NK-92 treated with Interleukin-12 subunit alpha and Interleukin-12 subunit beta, amount 100 ng/mL, for 24 hours (cell line): ENCODE measurements at regions not wholly inside any gene's neighbourhood (a gene's known extent, or its start where the extent isn't known, plus 50 kb on each side); places are given as distances from the start of the nearest gene placed in this dataset.

Source experiments
- DNase-seq: peaks from one replicate; lab custom pipeline; 2025; lab: John Stamatoyannopoulos, UW

GRCh38 chr5:2334719-2335118 is 416.8 kb downstream of the IRX2 start:
- DNase-seq, result no peak

- no peak for DNase-seq
Observed at GRCh38 chr5:2333291-2333690, 418.2 kb downstream of the IRX2 start.

DNA sequence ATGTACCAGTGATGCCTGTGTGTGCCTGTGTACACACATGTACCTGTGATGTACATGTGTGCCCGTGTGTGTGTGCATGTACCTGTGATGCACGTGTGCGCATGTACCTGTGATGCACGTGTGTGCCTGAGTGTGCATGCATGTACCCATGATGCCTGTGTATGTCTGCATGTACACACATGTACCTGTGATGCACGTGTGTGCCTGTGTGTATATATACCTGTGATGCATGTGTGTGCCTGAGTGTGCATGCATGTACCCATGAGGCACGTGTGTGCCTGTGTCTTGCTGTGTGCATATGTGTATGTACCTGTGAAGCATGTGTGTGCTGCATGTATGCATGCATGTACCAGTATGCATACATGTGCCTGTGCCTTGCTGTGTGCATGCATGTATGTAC is 419.0 kb downstream of the IRX2 start:
- no peak for DNase-seq

DNA sequence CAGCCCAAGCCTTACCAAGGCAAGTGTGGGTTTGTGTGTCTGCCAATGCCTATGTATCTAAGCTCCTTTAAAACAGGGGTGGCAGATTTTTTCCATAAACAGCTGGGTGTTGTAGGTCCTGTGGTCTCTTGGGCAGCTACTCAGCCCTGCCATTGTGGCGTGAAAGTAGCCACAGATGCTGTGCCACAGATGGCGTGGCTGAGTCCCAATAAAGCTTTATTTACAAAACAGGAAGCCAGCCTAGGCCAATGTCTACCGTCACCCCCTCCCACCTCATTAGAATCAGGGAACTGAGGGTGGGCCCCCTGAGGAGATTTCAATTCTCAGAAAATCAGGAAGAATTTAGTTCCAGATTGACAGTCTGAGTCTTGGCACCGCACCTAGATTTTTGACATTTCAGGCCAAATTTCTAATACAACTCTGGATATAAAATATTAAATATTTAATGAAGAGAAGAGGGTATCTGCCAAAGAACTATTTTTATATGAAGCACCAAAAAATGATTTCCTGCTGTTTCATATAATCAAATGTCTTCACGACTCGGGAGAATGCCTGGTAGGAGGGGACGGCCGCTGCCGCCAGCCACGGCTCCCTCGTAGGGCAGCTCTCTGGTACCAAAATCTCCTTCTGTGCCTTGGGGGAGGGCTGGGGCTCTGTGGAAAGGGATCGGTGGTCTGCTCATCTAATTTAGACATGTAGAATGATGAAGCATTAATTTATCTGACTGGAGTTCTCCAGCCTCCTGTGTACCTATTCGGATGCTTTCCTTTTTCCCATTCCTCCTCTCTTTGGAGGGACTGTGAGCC is 420.9 kb downstream of the IRX2 start:
- no peak for DNase-seq

- DNase-seq, result no peak
Observed at GRCh38 chr5:2329741-2330140, 421.7 kb downstream of the IRX2 start.

GRCh38 chr5:2326601-2327000 is 424.9 kb downstream of the IRX2 start:
- DNase-seq, result no peak

DNA sequence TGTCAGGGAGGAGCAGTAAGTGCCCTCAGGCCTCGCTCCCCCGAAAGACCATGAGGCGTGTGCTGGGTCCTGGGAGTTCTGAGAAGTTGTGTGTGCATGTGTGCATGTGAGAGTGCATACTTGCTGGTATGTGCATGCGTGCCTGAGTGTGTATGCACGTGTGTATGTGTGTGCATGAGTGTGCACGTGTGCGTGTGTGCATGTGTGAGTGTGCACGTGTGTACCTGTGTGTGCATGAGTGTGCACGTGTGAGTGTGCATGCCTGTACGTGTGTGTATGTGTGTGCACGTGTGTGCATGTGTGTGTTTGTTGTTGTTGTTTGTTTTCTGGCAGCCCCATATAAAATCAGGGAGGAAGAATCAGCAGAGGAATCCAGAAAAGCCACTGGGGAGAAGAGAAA is 426.7 kb downstream of the IRX2 start:
- DNase-seq, result no peak

DNA sequence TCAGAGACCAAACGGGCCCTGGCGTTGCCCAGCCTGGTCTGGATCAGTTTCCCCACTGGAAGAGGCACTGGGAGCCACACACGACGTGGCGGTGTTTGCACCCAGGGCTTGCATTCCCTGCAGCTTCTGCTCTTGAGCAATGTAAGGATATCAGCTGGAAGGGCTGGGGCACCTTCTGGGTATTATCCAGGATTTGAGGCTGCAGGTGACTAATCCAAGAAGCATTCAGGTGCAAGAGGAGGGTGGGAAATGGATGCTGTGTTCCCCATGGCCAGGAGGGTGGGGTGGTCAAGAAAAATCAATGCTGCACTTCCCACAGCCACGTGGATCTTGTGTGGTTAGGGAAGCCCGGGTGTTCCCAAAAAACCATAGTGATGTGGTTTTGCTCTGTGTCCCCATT is 430.9 kb downstream of the IRX2 start:
- DNase-seq, result no peak

DNA sequence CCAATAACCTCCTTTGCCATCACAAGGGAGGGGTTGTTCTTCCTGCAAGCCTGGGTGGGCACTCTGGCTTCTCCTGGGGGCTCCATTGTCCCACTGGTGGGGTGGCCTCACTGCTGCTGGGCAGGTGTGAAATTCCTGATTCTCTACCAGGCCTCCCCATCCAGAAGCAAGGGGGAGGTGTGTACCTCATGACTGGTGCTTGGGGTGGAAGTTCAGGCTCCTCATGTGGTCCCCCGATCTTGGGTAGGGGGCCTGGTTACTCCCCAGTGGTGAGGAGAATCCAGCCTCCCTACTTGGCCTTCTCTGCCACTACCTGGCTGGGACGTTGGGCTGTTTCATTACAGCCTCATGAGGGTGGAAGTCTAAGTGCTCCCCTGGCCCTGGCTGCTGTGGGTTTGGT is 433.9 kb downstream of the IRX2 start:
- no peak for DNase-seq

- DNase-seq, result no peak
Observed at GRCh38 chr5:2311851-2312250, 429.1 kb upstream of the IRX4 start.

DNA sequence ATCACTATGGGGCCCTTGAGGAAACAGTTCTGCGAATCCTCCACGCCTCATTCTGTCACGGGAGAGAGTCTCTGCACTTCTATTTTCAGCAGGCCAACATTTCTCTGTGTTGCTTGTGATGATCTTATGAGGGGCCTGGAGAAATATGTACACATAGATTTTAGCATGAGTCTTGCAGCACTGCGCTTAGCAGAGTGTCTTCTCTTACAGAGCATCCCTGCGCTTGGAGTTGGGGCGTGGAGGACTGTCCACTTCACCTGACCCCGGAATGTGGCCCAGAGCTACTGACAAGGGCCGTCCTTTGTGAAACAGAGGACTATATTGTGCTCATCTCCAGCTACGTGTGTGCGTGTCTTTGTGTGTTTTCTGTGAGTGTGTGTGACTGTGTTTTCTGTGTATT is 428.2 kb upstream of the IRX4 start:
- DNase-seq, result no peak

DNA sequence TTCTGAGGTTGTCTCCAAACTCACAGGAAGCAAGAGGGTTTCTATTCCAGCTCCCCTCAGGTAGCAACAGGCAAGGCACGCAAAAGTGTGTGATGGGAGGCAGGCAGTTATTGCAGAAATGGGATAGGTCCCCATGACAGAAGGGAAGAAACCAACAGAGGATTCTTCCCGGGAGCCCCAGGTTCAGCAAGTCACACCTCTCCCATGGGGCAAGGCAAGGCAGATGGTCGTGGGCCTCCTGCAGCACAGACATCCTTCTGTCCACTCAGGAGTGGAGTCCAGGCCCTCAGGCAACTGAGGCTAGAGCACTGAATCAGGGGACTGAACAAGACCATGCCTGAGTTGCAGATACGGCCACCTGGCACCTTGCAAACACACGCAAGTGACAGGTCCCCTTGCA is 424.9 kb upstream of the IRX4 start:
- DNase-seq, result no peak

- peak; percentile 36 for DNase-seq
Observed at GRCh38 chr5:2306711-2307110, 424.0 kb upstream of the IRX4 start.

GRCh38 chr5:2303431-2304100 is 420.8 kb upstream of the IRX4 start:
- DNase-seq, result no peak

DNA sequence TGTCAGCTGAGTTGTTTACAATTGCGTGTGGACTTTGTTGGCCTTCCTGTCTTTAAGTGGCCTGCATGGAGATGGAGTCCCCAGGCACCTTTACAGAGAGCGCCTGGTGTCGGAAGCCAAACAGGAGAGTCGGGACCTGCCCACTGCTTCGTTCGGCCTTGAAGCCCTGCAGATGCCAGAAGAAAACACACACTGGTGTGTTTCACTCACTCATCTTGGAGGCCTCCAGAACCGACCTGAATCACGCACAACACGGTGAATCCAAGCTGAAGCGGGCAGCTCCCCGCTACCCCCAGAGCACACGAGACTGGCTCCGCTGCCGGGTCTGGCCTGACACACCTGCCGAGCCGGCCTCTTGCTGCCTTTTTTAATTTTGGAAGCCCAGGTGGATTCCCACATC is 419.4 kb upstream of the IRX4 start:
- no peak for DNase-seq

DNA sequence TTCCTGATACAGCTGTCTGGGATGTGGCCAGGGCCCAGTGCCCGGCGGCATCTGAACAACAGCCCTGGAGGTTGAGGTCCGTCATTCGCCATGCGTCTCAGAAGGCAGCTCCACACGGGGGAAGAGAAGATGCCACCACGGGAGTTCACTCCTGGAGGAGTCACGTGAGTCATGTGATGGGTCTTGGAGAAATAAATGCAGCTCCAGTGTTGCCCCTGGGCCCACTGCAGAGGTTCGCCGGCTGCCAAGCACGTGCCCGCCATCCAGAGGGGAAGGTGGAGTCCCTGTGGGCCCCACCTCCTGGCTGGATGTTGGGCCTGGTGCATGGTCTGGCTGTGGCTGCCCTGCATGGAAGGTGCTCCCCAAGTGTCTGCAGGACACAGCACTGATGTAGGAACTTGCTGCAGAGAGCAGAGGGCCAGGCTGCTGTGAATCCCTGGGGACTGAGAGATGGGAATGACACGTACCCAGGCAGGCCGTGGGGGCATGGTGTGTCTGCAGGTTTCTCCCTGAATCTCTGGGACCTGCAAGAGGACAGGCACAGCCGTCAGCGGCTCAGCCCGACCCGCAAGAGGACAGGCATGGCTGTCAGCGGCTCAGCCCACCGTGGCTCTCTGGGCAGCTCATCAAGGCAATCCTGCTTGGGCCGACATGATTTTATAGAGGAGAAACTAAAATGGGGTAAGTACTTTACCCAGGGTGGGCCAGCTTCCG is 418.3 kb upstream of the IRX4 start:
- DNase-seq, result no peak

DNA sequence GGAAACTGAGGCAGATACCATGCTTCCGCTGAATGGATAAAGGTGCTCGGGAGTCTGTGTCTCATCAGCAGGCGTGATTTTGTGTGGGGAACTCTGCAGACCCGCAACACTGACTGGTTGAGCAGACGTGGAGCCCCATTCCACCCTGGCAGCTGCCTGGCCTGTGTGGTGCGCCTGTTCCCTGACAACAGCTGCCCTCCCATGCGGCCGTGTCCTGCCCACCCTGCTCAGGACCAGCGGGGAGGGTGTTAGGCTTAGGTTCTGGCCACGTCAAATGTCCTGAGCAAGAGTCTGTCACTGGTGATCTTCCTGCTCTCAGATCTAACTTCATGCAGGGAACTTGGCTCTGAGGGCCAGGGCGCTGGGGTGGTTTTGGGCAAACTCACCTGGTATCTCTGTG is 417.7 kb upstream of the IRX4 start:
- DNase-seq, result no peak

- DNase-seq, result no peak
Observed at GRCh38 chr5:2299388-2300220, 416.9 kb upstream of the IRX4 start.

- DNase-seq, result no peak
Observed at GRCh38 chr5:2298781-2299180, 416.1 kb upstream of the IRX4 start.

DNA sequence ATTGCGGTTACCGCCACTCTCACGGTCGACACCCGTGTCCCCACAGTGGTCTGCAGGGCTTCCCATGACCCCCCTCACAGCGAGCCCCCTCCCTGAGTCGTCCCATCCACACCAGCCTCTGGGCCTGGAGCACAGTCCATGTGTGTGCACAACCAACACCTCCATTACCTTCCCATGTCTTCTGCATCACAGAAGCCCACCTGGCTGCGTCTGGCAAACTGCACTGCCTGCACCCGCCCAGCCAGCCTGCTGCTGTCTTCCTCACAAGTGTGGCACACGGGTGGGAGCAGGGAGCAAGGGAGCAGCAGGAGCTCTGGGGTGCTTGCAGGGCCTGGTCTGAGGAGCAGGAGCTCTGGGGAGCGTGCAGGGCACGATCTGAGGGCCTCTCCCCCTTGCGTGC is 415.3 kb upstream of the IRX4 start:
- DNase-seq, result no peak

DNA sequence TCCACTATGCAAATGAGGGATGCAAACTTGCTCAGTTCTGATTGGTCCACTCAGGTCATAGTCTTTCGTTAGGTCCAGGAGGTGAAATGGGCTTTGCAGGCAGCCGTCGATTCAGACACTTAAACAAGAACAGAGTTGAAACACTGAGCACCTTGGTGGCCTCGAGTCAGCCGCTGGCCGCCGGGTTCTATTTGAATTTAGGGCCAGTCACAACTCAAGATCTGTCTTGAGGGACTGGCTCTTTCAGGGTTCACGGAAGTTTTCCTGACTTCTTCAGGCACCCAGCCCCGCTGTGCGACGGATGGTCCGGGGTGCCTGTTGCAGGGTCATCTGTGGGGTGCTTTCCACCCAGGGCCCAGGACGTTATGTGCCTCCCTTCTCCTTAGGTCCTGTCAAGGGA is 412.8 kb upstream of the IRX4 start:
- no peak for DNase-seq

DNA sequence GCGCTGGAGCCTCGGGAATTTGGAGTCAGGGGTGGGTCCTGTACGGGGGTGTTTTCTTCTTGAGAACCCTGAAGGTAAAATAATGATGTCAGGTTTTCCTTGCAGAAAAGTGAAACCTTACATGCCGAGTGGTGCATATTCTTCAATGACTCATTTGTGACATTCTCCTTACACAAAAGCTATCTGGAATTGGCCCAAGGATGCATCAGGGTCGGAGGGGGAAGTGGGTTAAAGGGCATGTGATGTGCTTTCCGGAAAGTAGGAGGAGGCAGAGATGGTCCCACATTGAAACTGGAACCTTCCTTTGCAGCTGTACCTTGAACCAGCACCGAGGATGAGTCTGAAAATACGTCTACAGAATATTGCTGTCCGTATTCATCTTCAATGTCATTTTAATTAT is 411.2 kb upstream of the IRX4 start:
- DNase-seq, result no peak
